ENCODE measurements at regions not wholly inside any gene's neighbourhood (a gene's known extent, or its start where the extent isn't known, plus 50 kb on each side); places are given as distances from the start of the nearest gene placed in this dataset.

DNA sequence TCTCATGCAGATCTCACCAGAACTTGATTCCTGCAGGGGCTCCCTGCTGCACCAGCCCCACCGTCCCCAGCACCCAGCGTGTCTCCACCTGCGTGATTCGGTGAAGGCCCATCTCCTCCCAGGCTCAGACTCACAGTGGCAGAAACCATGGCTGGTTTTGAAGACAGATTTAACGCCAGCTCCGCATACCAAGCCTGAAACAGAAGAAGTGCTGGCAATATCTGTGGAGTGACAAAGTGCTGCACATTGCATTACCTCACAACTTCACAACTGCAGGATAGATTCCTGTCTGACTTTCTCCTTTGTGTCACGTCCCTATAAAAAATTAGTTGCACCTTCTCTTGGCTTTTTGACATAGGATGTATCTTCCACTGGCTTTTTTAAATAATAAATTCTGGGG lies 120.7 kb downstream of the TTLL2 start:
- TF ChIP-seq, protein P1, sequence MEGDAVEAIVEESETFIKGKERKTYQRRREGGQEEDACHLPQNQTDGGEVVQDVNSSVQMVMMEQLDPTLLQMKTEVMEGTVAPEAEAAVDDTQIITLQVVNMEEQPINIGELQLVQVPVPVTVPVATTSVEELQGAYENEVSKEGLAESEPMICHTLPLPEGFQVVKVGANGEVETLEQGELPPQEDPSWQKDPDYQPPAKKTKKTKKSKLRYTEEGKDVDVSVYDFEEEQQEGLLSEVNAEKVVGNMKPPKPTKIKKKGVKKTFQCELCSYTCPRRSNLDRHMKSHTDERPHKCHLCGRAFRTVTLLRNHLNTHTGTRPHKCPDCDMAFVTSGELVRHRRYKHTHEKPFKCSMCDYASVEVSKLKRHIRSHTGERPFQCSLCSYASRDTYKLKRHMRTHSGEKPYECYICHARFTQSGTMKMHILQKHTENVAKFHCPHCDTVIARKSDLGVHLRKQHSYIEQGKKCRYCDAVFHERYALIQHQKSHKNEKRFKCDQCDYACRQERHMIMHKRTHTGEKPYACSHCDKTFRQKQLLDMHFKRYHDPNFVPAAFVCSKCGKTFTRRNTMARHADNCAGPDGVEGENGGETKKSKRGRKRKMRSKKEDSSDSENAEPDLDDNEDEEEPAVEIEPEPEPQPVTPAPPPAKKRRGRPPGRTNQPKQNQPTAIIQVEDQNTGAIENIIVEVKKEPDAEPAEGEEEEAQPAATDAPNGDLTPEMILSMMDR (IDR thresholded peaks at IDR 0.05; ENCODE audit: extremely low read depth, missing control alignments), result no peak
- no peak for DNase-seq (ENCODE audit: low spot score)

DNA sequence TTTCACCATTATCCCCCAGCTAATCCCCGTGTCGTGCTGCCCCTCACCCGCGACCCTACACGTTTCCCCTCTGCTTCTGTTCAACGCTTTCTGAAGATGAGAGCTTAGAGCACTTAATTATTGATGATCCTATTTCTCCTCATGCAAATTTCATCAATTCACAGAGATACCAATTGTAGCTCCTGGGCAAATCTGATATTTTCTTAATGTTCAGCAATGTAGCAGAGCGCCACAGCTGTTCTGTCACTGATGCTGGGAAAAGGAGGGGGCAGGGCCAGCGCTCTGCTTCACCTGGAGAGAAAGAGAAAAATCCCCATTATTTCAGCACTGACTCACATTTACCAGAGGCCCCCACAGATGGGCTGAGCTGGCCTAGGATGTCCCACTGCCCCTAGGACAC lies 121.2 kb downstream of the TTLL2 start:
- no peak for DNase-seq (ENCODE audit: low spot score)

DNA sequence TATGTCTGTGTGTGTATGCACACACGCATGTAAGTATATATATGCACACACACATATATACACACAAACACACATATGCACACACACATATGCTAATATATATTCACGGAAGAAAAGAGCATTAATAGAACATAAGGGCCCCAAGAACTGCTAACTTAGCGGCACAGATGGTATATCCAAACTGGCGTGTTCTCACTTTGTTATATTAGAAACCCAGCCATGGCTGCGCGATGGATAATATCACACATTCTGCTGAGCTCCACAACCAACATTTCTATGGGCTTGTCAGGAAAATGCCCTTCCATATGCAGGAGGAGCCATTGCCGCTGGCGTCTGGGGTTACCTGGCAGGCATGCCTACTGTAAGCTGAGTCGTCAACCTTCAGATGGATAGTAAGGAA lies 122.1 kb downstream of the TTLL2 start:
- DNase-seq (ENCODE audit: low spot score), result no peak
- TF ChIP-seq, protein P1 (IDR thresholded peaks at IDR 0.05; ENCODE audit: extremely low read depth, missing control alignments), result no peak

More for the DNA sequence above, 121.2 kb downstream of the TTLL2 start:
- TF ChIP-seq, protein P1 (IDR thresholded peaks at IDR 0.05; ENCODE audit: extremely low read depth, missing control alignments), result no peak

DNA sequence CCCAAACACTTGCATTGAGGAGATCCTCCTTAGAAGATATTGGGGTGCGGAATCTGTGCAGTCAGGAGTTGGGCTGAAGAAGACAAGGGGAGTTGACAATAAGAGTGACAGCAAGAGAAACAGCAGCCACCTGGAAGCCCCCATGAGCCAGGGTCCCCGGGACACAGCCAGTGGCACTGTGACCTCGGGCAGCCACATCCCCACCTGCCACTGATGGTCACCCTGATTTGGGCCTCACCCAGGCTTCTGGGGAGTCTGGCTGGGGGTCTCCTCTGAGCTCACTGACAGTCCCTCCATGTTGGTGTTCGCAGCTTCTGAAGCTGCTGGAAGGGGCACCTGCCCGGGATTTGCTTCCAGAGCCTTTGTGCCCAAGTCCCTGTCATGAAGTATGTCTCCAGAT lies 123.5 kb downstream of the TTLL2 start:
- DNase-seq (ENCODE audit: low spot score), result no peak
- TF ChIP-seq, protein P1 (IDR thresholded peaks at IDR 0.05; ENCODE audit: extremely low read depth, missing control alignments), result no peak

DNA sequence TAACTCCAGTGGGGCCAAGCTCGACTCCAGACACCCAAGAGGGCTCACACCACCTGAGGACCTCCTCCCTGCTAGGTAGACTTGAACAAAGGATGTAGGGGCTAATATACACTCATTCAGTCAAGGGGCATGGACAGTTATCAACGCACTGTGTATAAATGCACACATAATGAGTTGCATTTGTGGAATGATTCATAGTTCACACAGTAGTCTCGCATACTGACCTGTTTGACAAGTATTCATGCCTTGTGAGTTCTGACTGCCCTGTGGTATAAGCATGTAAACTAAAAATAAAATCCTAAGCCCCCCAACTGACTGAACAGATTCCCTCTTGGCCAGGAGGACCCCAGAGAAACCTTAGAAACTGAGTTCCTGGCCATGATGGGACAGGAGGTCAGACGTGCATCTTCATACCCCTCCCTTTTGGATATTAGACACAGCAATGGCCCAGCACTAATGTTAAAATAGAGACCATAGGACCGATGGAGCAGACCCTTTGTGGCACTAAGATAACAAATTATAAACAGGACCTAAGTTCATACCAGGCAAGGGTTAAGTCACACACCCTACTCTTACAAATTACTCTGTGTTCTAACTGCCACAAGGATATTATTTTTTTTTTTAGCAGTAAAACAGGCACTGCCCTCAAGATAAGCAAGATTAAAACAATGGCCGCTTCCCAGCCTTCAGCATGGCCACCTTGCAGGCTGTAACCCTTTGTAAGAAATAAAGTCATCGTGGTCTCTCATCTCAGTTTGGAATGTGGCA lies 124.4 kb downstream of the TTLL2 start:
- DNase-seq (ENCODE audit: low spot score), result no peak
- TF ChIP-seq, protein P1 (IDR thresholded peaks at IDR 0.05; ENCODE audit: extremely low read depth, missing control alignments), result no peak

DNA sequence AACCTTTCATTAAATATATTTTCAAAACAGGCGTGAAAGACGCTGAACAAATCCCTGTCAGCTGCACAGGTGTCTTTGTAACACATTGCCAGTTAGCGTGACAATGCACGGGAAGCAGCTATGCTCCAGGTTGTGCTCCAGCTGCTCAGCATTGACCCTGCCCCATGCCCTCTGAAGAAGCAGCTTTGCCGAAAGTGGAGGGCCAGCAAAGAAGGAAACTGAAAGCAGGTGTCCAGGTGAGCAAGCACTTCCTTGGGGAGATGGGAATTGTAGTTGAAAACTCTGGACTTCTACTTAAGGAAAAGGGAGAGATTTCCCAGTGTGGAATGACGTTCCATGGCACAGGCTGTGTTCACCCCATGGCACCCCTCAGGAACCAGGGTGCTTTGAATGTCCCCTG lies 125.7 kb downstream of the TTLL2 start:
- DNase-seq (ENCODE audit: low spot score), result no peak
- TF ChIP-seq, protein P1 (IDR thresholded peaks at IDR 0.05; ENCODE audit: extremely low read depth, missing control alignments), result no peak

DNA sequence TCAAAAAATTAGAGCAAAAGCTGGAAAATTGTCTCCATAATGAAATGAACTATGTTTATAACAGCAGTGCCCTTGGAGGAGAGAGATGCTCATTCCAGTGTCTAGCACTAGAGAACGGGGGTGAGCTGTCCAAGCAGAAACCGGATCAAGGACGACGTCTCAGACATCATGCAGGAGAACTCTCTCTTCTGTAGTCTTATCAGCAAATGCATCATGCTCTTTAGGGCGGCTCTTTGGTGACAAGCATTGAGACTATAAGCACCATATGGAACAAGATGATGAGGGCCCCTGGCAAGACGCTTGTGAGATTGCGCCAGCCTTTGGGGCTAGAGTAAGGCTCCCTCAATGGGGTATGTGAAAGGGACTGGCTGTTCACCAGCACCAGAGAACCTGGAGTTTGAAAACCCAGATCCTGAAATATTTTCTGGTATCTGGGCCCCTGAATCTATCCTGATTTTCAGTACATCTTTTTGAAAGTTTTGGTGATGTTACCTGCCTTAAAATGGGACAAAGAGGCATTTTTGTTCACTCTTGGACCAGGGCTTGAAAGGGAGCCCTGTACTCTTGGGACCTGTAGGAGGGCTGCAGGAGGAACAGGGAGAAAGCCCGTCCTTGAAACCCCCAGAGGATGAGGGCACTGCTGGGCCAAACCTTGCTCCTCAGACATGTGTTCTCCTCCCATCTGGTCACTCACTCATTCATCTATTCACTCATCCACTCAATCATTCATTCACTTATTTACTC lies 127.6 kb downstream of the TTLL2 start:
- TF ChIP-seq, protein P1 (IDR thresholded peaks at IDR 0.05; ENCODE audit: extremely low read depth, missing control alignments), result no peak
- no peak for DNase-seq (ENCODE audit: low spot score)
